CD14-positive monocyte (primary cell): ENCODE measurements at regions not wholly inside any gene's neighbourhood (a gene's known extent, or its start where the extent isn't known, plus 50 kb on each side); places are given as distances from the start of the nearest gene placed in this dataset.

Experiments used
- DNase-seq, 3 donors: peaks; one replicate each; pipeline ENCODE4 v3.0.0-alpha.2; 2011 to 2022
- H2AFZ ChIP-seq: 2 replicates; pipeline ENCODE4 v1.6.0; 2012; ENCODE audit warnings: mild to moderate bottlenecking, low read depth, low read length, inconsistent platforms; ENCODE audit not compliant: insufficient read depth, poor library complexity, severe bottlenecking
- H3K27ac ChIP-seq, 2 donors: 1 replicate in 1 of 2; 2 replicates in 1 of 2; pipeline ENCODE4 v1.5.1; 2012 to 2013; ENCODE audit warnings: low read length in 2 of 2, control low read depth in 1 of 2, inconsistent platforms in 1 of 2, low read depth in 1 of 2, mild to moderate bottlenecking in 1 of 2
- H3K27me3 ChIP-seq, 2 donors: one replicate each; pipeline versions ENCODE4 v1.6.0 to v1.6.1; 2011 to 2013; ENCODE audit warnings: low read length in 2 of 2; ENCODE audit not compliant: control insufficient read depth in 2 of 2, insufficient read depth in 2 of 2
- H3K36me3 ChIP-seq, 2 donors: replicated peaks in 1 of 2; 1 replicate in 1 of 2; 2 replicates in 1 of 2; pipeline versions ENCODE4 v1.5.1 to v1.6.1; 2012 to 2013; ENCODE audit warnings: low read length in 2 of 2, control low read depth in 1 of 2, inconsistent platforms in 1 of 2, mild to moderate bottlenecking in 1 of 2; ENCODE audit not compliant: insufficient read depth in 2 of 2, control insufficient read depth in 1 of 2
- H3K4me1 ChIP-seq, 2 donors: 1 replicate in 1 of 2; 2 replicates in 1 of 2; pipeline versions ENCODE4 v1.5.1 to v1.6.1; 2012 to 2013; ENCODE audit warnings: low read length in 2 of 2, control low read depth in 1 of 2, inconsistent platforms in 1 of 2, mild to moderate bottlenecking in 1 of 2, moderate library complexity in 1 of 2; ENCODE audit not compliant: insufficient read depth in 2 of 2, control insufficient read depth in 1 of 2
- H3K4me2 ChIP-seq: replicated peaks from 2 replicates; pipeline ENCODE3; 2012; ENCODE audit warnings: low read length, moderate library complexity, mild to moderate bottlenecking; ENCODE audit not compliant: poor library complexity, severe bottlenecking; ENCODE audit errors: extremely low read depth
- H3K4me3 ChIP-seq, 3 experiments: fragments of 200-600 bp in 1 of 3; sonication (generic) in 1 of 3; replicated peaks in 1 of 3; 1 replicate in 2 of 3; 2 replicates in 1 of 3; pipeline ENCODE4 v1.5.1; 2011 to 2013; ENCODE audit warnings: low read length in 3 of 3, mild to moderate bottlenecking in 3 of 3, control low read depth in 2 of 3, low read depth in 2 of 3, inconsistent platforms in 1 of 3, moderate library complexity in 1 of 3
- H3K79me2 ChIP-seq: 2 replicates; pipeline ENCODE4 v1.6.0; 2012; ENCODE audit warnings: mild to moderate bottlenecking, control low read depth, inconsistent platforms, low read length, moderate library complexity; ENCODE audit not compliant: insufficient read depth
- H3K9ac ChIP-seq: 2 replicates; pipeline ENCODE4 v1.6.0; 2017; ENCODE audit warnings: low read length, mild to moderate bottlenecking; ENCODE audit not compliant: insufficient read depth, poor library complexity, severe bottlenecking
- H3K9me3 ChIP-seq, 2 donors: replicated peaks in 1 of 2; 1 replicate in 1 of 2; 2 replicates in 1 of 2; pipeline versions ENCODE4 v1.5.1 to v1.6.1; 2012 to 2013; ENCODE audit warnings: low read length in 2 of 2, control low read depth in 1 of 2; ENCODE audit not compliant: control insufficient read depth in 1 of 2, insufficient read depth in 1 of 2
- H4K20me1 ChIP-seq: 2 replicates; pipeline ENCODE4 v1.6.0; 2012; ENCODE audit warnings: mild to moderate bottlenecking, low read length, control low read depth, moderate library complexity; ENCODE audit not compliant: insufficient read depth
- H3K27ac Mint-ChIP-seq, 7 donors: one replicate each; pipeline ENCODE4 v1.8.0; 2020; ENCODE audit warnings: mild to moderate bottlenecking in 7 of 7, mixed read lengths in 7 of 7, moderate library complexity in 6 of 7, inconsistent platforms in 2 of 7
- H3K27me3 Mint-ChIP-seq, 3 donors: one replicate each; pipeline ENCODE4 v1.8.0; 2021 to 2022; ENCODE audit warnings: low read depth in 3 of 3, mild to moderate bottlenecking in 3 of 3, mixed read lengths in 3 of 3, moderate library complexity in 3 of 3, inconsistent platforms in 1 of 3
- H3K36me3 Mint-ChIP-seq, 2 donors: one replicate each; pipeline ENCODE4 v1.8.0; 2020; ENCODE audit warnings: mixed read lengths in 2 of 2, inconsistent platforms in 1 of 2, mild to moderate bottlenecking in 1 of 2
- H3K4me1 Mint-ChIP-seq: one replicate; pipeline ENCODE4 v1.8.0; 2020; ENCODE audit warnings: mild to moderate bottlenecking, mixed read lengths
- H3K4me3 Mint-ChIP-seq, 2 donors: one replicate each; pipeline ENCODE4 v1.8.0; 2020; ENCODE audit warnings: mild to moderate bottlenecking in 2 of 2, mixed read lengths in 2 of 2, moderate library complexity in 1 of 2
- H3K9me3 Mint-ChIP-seq, 7 donors: one replicate each; pipeline ENCODE4 v1.8.0; 2020 to 2022; ENCODE audit warnings: mixed read lengths in 7 of 7, mild to moderate bottlenecking in 6 of 7, moderate library complexity in 6 of 7, inconsistent platforms in 2 of 7
- CTCF ChIP-seq: fragments of 200-600 bp; IDR thresholded peaks from one replicate; pipeline ENCODE4 v1.8.0; 2022; ENCODE audit warnings: antibody characterized with exemption, mild to moderate bottlenecking
- WGBS: methylation state at CpG from one replicate; pipeline ENCODE4 v1.1.5; 2013; ENCODE audit warnings: missing lambda C conversion rate; ENCODE audit not compliant: insufficient coverage; 5-methylcytosine and 5-hydroxymethylcytosine counted together
- intact Hi-C, 2 donors: fragments of 100-400 bp; cut with micrococcal nuclease; formaldehyde crosslinking; loops; one replicate each; pipeline versions ENCODE4 v1.15.0 to v1.15.1; 2023

DNA sequence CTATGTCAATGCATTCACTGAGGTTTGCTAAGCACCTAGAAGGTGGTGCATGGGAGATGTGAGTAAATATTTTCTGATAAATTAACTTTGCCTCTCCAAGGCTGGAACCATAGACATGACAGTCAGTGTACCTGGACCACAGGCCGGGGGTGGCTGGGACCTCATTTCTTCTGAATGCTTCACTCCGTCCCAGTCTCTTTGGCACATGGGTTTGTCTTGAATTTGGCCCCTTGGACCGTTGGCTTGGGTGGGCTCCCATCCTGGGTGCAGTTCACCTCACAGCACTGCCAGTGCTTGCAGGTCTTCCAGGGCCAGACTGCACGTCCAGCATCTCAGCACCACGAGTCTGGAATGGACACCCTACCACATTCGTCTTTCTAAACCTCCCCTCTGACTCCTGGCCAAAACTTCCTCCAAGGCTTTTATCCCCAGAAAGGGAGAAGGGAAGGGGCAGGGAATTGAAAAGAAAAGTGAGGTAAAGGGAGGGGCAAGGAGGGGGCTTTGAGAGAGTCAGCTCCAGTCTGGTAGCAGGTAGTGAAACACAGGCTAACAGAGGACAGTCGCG lies 267.8 kb downstream of the MED10 start:
- Histone ChIP-seq H3K27me3 (no peaks in the 10 kb centered on the region), H2AFZ (no peak overlapping the region), H3K4me3 (no peak overlapping the region), H3K27ac (no peak overlapping the region), H3K36me3 (no peaks in the 10 kb centered on the region), H3K9me3 (no peaks in the 10 kb centered on the region), H3K4me2 (no peak overlapping the region), H4K20me1 (no peaks in the 10 kb centered on the region), H3K79me2 (no peaks in the 10 kb centered on the region), H3K9ac (no peak overlapping the region), H3K4me1 (no peaks in the 10 kb centered on the region)
- intact Hi-C loops, result no loop called here
- Mint-ChIP-seq H3K9me3 (peaks cover 0 to 27% (median 3%) of the 10 kb centered on the region in 7 donors), H3K27ac (no peak overlapping the region), H3K36me3 (no peaks in the 10 kb centered on the region), H3K4me1 (no peaks in the 10 kb centered on the region), H3K4me3 (no peak overlapping the region), H3K27me3 (no peaks in the 10 kb centered on the region)
- DNase-seq, result no peak
- 91% methylated on average over 4 of the region's 8 CpGs for WGBS
- no peak for TF ChIP-seq CTCF

DNA sequence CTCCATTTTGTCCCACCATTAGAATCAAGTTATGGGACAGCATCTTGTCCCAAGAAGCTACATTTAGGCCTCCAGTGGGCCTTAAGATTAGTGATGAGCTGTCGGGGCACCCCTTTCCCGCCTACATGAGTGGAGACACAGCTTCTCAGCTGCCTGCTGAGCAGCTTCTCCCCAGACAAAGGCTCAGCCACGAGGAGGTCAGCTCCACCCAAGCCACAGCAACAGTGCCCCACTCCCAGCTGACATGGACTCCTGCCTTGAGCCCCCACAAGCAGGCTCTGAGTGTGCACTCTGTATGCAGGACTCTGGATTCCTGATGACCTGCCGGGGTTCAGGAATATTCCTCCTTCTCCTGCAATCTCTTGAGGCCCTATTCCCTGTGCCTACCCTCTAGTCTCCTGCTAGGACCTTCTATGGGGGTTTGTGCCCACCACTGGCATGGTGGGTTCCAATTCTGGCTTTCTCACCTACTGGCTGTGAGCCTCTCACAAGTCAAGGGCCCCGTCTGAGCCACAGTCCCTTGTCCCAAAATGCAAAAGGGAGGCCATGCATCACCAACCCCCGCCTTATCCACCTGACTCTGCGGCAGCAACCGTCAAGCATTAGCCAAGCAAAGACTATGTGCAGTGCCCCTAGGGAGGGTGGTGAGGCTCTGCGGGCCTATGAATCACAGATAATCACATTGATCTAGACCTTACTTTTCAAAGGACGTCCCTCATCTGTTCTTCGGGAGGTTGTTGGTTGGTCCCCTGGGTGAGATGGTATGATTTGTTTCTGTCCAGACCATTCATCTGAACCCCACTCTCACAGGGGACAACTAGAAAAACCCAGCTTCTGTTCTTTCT lies 269.1 kb downstream of the MED10 start:
- Histone ChIP-seq H3K4me2 (no peak overlapping the region), H3K4me1 (no peaks in the 10 kb centered on the region), H2AFZ (no peak overlapping the region), H3K27ac (no peak overlapping the region), H3K27me3 (no peaks in the 10 kb centered on the region), H3K4me3 (no peak overlapping the region), H3K9ac (no peak overlapping the region), H3K36me3 (no peaks in the 10 kb centered on the region), H3K79me2 (no peaks in the 10 kb centered on the region), H4K20me1 (no peaks in the 10 kb centered on the region), H3K9me3 (no peaks in the 10 kb centered on the region)
- 81% methylated on average over 7 of the region's 11 CpGs for WGBS
- Mint-ChIP-seq H3K4me3 (no peak overlapping the region), H3K27me3 (no peaks in the 10 kb centered on the region), H3K27ac (no peak overlapping the region), H3K36me3 (no peaks in the 10 kb centered on the region), H3K9me3 (peaks cover 0 to 26% (median 5%) of the 10 kb centered on the region in 7 donors), H3K4me1 (no peaks in the 10 kb centered on the region)
- TF ChIP-seq CTCF, result no peak
- intact Hi-C loops, result no loop called here
- no peak for DNase-seq
